Smooth muscle cell (in vitro differentiated cells): ENCODE measurements at regions not wholly inside any gene's neighbourhood (a gene's known extent, or its start where the extent isn't known, plus 50 kb on each side); places are given as distances from the start of the nearest gene placed in this dataset.

Source experiments
- DNase-seq: peaks from one replicate; lab custom pipeline; 2025; ENCODE audit not compliant: unreplicated experiment; lab: John Stamatoyannopoulos, UW
- H2AFZ ChIP-seq: fragments of 200-600 bp; sonication (generic); 2 replicates; pipeline ENCODE4 v1.6.0; 2016; ENCODE audit warnings: antibody characterized with exemption, low read depth, mild to moderate bottlenecking
- H3F3A ChIP-seq: fragments of 200-600 bp; sonication (generic); 2 replicates; pipeline ENCODE4 v1.6.0; 2017; ENCODE audit warnings: antibody characterized with exemption, low read depth
- H3K27ac ChIP-seq: fragments of 200-600 bp; sonication (generic); 2 replicates; pipeline ENCODE4 v1.5.1; 2016; ENCODE audit warnings: low read depth, mild to moderate bottlenecking
- H3K27me3 ChIP-seq: fragments of 200-600 bp; sonication (generic); 2 replicates; pipeline ENCODE4 v1.6.1; 2016; ENCODE audit warnings: low read depth, mild to moderate bottlenecking
- H3K36me3 ChIP-seq: fragments of 200-600 bp; sonication (generic); 2 replicates; pipeline ENCODE4 v1.5.1; 2016; ENCODE audit warnings: low read depth
- H3K4me1 ChIP-seq: fragments of 200-600 bp; sonication (generic); 2 replicates; pipeline ENCODE4 v1.5.1; 2016; ENCODE audit warnings: low read depth
- H3K4me2 ChIP-seq: fragments of 200-600 bp; sonication (generic); 2 replicates; pipeline ENCODE4 v1.6.0; 2016; ENCODE audit warnings: mild to moderate bottlenecking
- H3K4me3 ChIP-seq: fragments of 200-600 bp; sonication (generic); 2 replicates; pipeline ENCODE4 v1.5.1; 2016; ENCODE audit warnings: mild to moderate bottlenecking
- H3K79me2 ChIP-seq: fragments of 200-600 bp; sonication (generic); 2 replicates; pipeline ENCODE4 v1.6.0; 2016; ENCODE audit warnings: low read depth, mild to moderate bottlenecking
- H3K9ac ChIP-seq: fragments of 200-600 bp; sonication (generic); 2 replicates; pipeline ENCODE4 v1.6.0; 2016; ENCODE audit warnings: low read depth
- H3K9me3 ChIP-seq: fragments of 200-600 bp; sonication (generic); replicated peaks from 2 replicates; pipeline ENCODE4 v1.5.1; 2016; ENCODE audit warnings: low read depth
- H4K20me1 ChIP-seq: fragments of 200-600 bp; sonication (generic); 2 replicates; pipeline ENCODE4 v1.6.0; 2016; ENCODE audit warnings: low read depth
- WGBS: methylation state at CpG from one replicate; pipeline ENCODE4 v1.1.7; 2016; ENCODE audit warnings: low lambda C conversion rate; 5-methylcytosine and 5-hydroxymethylcytosine counted together
- TF ChIP-seq, protein P1 (sequence below): fragments of 200-600 bp; sonication (generic); IDR thresholded peaks from 2 replicates; pipeline ENCODE4 v1.5.1; 2017; ENCODE audit warnings: borderline replicate concordance, mild to moderate bottlenecking, antibody characterized with exemption; ENCODE audit not compliant: insufficient read depth, poor library complexity, severe bottlenecking

DNA sequence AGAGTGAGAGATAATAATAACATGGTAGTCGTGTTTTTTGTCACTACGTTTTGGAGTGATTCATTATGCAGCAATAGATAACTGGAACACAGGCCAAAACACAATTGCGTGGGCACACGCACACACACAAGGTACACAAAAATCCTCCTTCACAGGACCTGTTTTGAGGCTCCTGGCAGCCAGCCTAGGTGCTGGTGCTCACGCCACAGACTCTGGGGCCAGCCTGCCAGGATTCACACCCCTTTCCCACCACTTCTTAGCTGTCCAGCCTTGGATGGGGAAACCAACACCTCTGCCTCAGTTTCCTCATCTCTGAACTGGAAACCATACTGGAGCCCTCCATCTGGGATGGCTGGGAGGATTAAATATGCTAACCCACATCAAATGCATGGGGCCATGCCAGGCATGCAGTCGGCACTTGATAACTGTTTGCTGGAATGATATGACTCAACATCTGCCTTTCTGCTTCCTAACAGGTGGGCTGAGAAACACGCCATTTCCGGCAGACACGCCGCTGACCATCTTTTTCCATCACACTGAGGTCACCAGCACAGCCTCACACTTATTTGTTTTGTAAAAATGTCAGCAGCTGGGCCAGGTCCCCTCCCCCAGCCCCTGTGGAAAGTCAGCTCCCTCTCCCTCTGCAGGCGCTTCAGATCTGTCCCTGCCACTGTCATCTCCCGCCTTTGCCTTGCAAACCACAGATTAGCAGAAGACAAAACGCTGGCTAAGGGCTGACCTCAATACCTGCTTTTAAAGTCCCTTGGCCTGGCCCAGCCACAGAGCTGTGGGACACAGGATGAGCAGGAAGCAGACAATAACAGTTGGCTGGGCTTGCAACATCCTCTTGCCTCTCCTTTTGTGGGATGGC is 237.5 kb downstream of the BCOR start:
- TF ChIP-seq, protein P1, sequence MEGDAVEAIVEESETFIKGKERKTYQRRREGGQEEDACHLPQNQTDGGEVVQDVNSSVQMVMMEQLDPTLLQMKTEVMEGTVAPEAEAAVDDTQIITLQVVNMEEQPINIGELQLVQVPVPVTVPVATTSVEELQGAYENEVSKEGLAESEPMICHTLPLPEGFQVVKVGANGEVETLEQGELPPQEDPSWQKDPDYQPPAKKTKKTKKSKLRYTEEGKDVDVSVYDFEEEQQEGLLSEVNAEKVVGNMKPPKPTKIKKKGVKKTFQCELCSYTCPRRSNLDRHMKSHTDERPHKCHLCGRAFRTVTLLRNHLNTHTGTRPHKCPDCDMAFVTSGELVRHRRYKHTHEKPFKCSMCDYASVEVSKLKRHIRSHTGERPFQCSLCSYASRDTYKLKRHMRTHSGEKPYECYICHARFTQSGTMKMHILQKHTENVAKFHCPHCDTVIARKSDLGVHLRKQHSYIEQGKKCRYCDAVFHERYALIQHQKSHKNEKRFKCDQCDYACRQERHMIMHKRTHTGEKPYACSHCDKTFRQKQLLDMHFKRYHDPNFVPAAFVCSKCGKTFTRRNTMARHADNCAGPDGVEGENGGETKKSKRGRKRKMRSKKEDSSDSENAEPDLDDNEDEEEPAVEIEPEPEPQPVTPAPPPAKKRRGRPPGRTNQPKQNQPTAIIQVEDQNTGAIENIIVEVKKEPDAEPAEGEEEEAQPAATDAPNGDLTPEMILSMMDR, result no peak
- no peak overlapping the region for H2AFZ ChIP-seq
- H3K79me2 ChIP-seq, result no peaks in the 10 kb centered on the region
- H3K4me2 ChIP-seq, result peak overlapping the region; percentile 56
- H3K36me3 ChIP-seq, result no peaks in the 10 kb centered on the region
- H3K9me3 ChIP-seq, result no peaks in the 10 kb centered on the region
- no peaks in the 10 kb centered on the region for H3K27me3 ChIP-seq
- no peaks in the 10 kb centered on the region for H3F3A ChIP-seq
- H3K4me3 ChIP-seq, result no peak overlapping the region
- H3K9ac ChIP-seq, result peak overlapping the region; percentile 56
- peaks cover 20% of the 10 kb centered on the region for H3K4me1 ChIP-seq
- no peaks in the 10 kb centered on the region for H4K20me1 ChIP-seq
- peak; percentile 14 for DNase-seq
- peak overlapping the region; percentile 84 for H3K27ac ChIP-seq
- 13% methylated on average over 13 of the region's 13 CpGs for WGBS

DNA sequence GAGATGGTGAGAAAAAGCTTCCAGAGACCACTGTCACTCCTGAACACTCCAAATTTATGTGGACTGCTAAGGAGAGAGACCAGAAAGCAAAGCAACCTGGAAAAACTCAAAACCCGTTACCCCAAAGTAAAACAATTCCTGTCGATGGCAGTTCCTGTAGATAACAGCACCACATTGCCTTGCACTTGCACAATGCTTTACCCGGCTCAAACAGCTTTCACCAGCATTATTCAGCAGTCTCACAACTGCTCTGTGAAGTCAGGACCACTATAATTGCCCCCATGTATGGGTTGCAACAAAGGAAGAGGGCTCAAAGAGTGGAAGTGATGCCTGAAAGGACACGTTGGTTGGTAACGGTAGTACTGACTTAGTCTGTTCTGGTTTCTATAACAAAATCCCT is 234.8 kb downstream of the BCOR start:
- Histone ChIP-seq H3K4me2 (no peak overlapping the region), H3K4me1 (peaks cover 15% of the 10 kb centered on the region), H3K27me3 (no peaks in the 10 kb centered on the region), H3K27ac (no peak overlapping the region), H3F3A (no peaks in the 10 kb centered on the region), H3K4me3 (no peak overlapping the region), H4K20me1 (no peaks in the 10 kb centered on the region), H3K9ac (no peak overlapping the region), H3K79me2 (no peaks in the 10 kb centered on the region), H2AFZ (no peak overlapping the region), H3K36me3 (no peaks in the 10 kb centered on the region), H3K9me3 (no peaks in the 10 kb centered on the region)
- 69% methylated on average over 5 of the region's 5 CpGs for WGBS
- DNase-seq, result no peak
- TF ChIP-seq, protein P1, result no peak

DNA sequence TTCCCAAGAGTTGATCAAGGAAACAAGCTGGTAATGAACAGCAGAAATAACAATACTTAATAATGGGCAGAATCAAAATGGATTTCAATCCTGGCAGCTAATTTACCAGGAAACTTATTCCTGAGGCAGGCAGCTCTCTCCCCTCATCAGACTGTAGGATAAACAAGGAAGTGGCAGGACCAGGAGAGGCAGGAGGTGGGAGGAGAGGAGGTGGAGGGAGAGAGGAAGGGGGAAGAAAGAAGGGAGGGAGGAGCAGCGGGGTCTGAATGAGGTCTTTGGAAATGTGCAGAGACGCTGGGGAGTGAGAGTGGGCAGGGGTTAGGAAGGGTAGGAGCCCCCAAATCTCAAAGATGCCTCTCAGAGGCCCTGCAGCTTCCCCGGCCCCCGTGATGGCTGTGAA is 231.5 kb downstream of the BCOR start:
- H3K4me2 ChIP-seq, result no peak overlapping the region
- H3K4me3 ChIP-seq, result no peak overlapping the region
- H3K27me3 ChIP-seq, result no peaks in the 10 kb centered on the region
- no peaks in the 10 kb centered on the region for H3K79me2 ChIP-seq
- H3K9ac ChIP-seq, result no peak overlapping the region
- H3K36me3 ChIP-seq, result no peaks in the 10 kb centered on the region
- H3F3A ChIP-seq, result no peaks in the 10 kb centered on the region
- TF ChIP-seq, protein P1, result no peak
- WGBS, result 30% methylated on average over 3 of the region's 4 CpGs
- no peak overlapping the region for H2AFZ ChIP-seq
- DNase-seq, result no peak
- no peaks in the 10 kb centered on the region for H3K9me3 ChIP-seq
- peaks cover 2% of the 10 kb centered on the region for H3K4me1 ChIP-seq
- no peaks in the 10 kb centered on the region for H4K20me1 ChIP-seq
- no peak overlapping the region for H3K27ac ChIP-seq
